GM18505 (cell line): ENCODE measurements at regions not wholly inside any gene's neighbourhood (a gene's known extent, or its start where the extent isn't known, plus 50 kb on each side); places are given as distances from the start of the nearest gene placed in this dataset.
"Not testable (repeated sequence)": the region's sequence is repeated elsewhere in the genome, so short reads cannot be mapped to it uniquely, and the experiment has no call there.

Experiments
- ATAC-seq: cut with Tn5 transposase; IDR thresholded peaks from one replicate; pipeline ENCODE4 v1.9.1; 2021; ENCODE audit not compliant: unreplicated experiment
- POLR2A ChIP-seq: IDR thresholded peaks from 4 replicates; pipeline ENCODE4 v1.6.1; 2011; ENCODE audit warnings: borderline replicate concordance; ENCODE audit not compliant: insufficient read depth, insufficient read length; ENCODE audit errors: extremely low read depth

DNA sequence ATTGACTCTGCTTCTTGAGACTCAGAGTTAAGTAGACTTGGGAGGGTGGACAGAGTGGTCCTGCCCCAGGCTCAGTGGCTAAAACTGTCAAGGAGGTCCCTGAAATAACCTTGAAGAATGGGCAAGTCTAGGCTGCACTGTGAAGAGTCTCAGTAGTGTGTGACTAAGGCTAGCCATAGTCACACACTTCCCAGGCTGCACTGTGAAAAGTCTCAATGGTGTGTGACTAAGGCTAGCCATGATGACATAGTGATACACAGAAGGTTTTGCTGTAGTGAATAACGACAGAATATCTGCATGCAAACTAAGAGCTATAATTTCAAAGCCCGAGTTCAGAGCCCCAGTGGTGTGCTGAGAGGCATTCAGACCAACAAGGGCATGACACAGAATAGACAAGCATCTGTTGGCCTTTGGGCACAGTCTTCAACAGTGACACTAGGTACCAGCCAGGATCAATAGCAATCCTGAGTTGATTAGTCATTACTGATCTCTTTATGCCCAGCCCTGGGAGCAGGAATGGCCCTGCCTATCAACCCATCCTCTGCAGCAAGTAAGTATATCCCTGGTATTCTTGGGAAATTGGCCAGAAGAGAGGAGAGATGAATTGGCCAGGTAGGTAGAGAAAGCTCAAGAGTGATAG is 72.4 kb upstream of the BBX start:
- no peak for ATAC-seq
- TF ChIP-seq POLR2A, result no peak

DNA sequence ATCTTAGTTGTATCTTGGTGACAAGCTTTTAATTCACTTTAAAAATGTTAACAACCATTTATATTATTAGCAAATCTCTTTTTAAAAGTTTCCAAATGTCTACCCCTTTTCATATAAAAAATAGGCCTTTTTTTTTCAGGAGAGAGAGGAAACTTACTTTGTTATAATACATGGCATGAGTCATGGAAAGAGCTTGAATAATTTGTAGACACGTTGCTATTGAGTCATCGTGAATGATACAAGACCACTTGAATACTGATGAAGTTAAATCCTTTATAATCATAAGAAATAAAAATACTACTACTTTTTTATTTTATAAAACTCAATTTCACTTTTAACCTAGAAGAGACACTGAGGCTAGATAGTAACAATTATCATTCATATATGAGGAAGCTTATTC is 70.3 kb upstream of the BBX start:
- ATAC-seq, result no peak
- TF ChIP-seq POLR2A, result no peak

DNA sequence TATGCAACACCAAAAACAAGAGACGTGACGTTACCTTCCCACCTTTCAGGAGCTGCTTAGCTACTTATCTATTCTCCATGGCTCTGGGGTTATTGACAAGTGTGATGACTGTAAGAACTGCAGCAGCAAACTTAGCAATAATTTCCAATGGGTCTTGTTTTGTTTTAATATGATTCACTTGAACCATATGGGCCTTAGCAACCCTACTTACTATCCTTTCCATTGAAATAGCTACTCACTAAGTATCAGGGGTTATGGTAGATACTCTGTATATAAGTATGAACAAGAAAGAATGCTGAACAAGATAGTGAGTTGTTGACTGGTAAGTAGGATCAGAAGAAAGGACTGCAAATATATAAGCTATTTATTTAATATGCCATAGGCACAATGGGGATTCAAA is 69.3 kb upstream of the BBX start:
- no peak for TF ChIP-seq POLR2A
- ATAC-seq, result no peak

DNA sequence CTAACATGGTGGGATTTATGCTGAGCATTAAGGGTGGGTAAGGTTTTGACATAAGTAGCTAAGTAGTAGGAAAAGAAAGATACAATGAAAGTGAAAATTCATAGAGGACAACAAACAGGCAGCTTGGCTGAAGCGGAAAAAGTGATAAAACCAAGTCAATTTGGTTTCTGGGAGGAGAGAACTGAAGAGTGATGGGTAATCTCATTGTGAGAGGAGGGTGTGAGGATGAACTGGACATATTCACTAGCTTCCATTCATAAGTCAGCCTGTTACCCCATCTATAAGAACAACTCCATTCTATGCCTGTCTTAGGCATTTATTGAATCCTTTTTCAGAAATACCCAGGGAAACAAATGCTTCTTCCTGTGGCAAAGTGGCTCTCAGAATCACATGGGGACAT is 67.1 kb upstream of the BBX start:
- no peak for ATAC-seq
- no peak for TF ChIP-seq POLR2A

DNA sequence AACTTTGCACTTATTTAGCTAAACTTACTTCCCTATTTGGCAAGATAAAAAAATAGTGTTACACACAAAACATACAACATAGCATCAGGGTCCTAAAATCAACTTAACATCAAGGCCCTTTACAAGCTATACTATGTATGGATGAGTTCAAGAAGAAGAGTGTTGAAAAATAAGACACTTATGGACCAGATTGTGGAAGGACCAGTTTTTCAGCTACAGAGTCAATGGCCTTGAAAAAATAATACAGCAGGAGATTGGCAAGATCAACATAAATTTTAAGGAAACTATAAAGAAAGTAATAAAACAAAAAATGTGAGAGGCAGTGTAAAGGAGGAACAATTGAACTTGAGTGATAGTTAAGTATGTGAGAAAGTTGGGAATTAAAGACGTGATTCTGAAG is 66.3 kb upstream of the BBX start:
- no peak for ATAC-seq
- TF ChIP-seq POLR2A, result no peak

DNA sequence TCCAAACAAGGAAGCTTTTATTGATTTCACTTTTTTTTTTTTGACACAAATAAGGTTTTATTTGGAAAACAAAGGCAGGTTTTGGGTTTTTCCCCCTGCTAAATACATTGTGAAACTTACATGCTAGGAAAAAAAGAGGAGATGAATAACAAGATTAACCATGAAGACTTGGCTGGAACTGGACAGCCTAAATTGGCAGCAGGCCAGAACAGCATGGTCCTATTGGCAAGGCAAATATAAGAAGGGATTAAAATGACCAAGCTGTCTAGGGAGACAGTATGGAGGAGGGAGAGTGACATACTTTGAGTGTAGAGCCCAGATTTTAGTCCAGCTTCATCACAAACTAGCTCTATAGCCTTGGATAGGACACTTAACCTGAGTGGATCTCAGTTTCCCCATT is 63.9 kb upstream of the BBX start:
- TF ChIP-seq POLR2A, result no peak
- no peak for ATAC-seq

DNA sequence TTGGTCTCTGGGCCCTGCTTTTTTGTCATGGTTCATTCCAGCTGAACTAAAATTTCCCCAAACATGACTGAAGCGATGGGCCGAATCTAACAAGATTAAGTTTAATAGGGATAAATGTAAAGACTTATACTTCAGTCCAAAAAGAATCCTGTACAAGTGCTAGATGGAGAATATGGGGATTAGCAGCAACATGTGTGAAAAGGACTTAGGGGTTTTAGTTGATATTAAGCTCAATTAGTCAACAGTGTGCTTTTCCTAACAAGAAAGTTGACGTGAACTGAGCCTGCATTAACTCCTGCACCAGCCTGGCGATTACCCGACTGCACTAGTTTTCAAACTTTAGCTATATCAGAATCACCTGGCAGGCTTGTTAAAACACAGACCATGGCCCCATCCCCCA is 61.0 kb upstream of the BBX start:
- no peak for TF ChIP-seq POLR2A

DNA sequence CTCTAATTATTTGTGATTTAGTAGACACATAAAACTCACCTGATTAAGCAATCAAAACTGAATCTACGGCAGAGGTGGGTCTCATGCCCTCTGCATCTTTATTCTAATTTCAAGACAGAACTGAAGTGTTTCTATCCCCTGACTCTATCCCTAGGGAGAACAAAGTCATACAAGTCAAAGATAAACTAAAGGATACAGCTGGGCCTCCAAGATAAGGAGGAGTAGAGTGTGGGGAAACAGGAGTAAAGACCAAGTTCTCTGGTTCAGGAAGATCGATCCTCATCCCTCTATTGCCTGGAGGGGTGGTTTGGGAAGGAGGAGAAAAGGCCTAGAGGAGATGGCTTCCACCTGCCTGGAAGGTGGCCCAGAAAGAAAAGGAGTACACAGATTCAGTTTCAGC is 58.7 kb upstream of the BBX start:
- TF ChIP-seq POLR2A, result no peak
- no peak for ATAC-seq

More for the DNA sequence above, 61.0 kb upstream of the BBX start:
- no peak for ATAC-seq

DNA sequence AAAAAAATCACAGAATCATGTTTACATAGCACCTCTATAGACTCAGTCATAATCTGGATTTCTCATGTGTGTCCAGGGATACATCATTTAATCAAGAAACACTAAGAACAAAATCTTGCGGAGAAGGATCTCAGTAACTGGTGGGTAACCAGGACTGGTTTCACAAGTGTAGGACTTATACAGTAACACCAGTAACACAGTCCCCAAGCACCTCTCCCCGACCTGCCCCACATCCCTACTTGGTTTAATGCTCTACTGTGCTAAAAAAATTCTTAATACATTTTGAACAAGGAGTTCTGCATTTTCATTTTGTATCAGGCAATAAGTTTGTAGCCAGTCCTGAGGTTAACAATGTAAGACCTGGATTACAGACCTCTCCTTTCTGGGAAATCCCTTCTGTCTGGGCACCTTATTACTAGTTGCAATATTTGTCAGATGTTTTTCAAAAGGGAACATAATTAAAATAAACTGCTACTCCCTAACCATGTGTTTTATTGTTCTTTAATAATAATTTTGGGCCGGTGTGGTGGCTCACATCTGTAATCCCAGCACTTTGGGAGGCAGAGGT is 57.6 kb upstream of the BBX start:
- no peak for ATAC-seq
- no peak for TF ChIP-seq POLR2A

DNA sequence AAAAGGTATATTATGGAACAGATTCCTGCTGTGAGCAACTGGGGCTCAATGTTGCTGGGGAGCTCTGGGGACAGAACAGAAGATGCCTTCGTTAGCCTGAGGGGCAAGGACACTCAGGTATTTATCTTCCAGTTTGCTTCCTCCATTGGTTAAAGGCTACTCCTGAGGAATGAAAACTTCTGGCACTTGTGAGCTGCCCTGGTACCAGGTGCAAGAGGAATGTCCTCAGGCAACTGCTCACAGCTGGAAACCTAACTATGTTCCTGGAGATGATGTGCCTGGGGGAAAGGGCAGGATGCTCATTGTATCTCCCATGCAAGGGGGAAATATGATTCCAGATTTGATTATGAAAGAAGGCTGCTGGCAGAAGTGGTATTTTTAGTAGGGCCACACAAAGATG is 54.0 kb upstream of the BBX start:
- no peak for TF ChIP-seq POLR2A
- ATAC-seq, result no peak

DNA sequence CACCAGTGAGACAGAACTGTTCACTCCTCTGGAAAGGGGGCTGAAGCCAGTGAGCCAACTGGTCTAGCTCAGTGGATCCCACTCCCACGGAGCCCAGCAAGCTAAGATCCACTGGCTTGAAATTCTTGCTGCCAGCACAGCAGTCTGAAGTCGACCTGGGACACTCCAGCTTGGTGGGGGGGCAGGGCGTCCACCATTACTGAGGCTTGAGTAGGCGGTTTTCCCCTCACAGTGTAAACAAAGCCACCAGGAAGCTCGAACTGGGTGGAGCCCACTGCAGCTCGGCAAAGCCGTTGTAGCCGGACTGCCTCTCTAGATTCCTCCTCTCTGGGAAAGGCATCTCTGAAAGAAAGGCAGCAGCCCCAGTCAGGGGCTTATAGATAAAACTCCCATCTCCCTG is 52.3 kb upstream of the BBX start:
- not testable (repeated sequence) for ATAC-seq
